ENCODE measurements at regions not wholly inside any gene's neighbourhood (a gene's known extent, or its start where the extent isn't known, plus 50 kb on each side); places are given as distances from the start of the nearest gene placed in this dataset.

DNA sequence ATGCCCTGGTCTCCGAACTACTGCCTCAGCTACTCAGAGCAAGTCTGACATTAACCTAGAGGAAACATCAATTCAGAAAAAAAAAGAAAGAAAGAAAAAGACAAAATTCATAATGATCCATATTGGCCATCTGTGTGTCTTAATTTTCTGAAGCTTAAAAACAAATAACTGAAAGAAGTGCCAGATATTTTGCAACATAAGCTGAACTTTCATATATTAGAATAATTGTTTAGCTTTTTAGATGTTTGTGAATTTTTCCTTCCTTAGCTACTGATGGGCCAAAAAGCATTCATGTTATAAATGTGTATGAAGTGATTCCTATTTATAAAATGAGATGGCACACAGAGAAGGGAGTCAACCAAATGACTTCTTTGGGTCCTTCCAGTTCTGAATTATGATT lies 555.0 kb upstream of the CHAC2 start:
- TF ChIP-seq, protein P1, sequence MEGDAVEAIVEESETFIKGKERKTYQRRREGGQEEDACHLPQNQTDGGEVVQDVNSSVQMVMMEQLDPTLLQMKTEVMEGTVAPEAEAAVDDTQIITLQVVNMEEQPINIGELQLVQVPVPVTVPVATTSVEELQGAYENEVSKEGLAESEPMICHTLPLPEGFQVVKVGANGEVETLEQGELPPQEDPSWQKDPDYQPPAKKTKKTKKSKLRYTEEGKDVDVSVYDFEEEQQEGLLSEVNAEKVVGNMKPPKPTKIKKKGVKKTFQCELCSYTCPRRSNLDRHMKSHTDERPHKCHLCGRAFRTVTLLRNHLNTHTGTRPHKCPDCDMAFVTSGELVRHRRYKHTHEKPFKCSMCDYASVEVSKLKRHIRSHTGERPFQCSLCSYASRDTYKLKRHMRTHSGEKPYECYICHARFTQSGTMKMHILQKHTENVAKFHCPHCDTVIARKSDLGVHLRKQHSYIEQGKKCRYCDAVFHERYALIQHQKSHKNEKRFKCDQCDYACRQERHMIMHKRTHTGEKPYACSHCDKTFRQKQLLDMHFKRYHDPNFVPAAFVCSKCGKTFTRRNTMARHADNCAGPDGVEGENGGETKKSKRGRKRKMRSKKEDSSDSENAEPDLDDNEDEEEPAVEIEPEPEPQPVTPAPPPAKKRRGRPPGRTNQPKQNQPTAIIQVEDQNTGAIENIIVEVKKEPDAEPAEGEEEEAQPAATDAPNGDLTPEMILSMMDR (IDR thresholded peaks at IDR 0.05; ENCODE audit: low read depth, low read length, poor library complexity, severe bottlenecking), result no peak
- TF ChIP-seq EZH2phosphoT487 (IDR thresholded peaks at IDR 0.05; ENCODE audit: borderline replicate concordance, low read length), result no peak

Measured in DOHH2 (cell line).